Right hindlimb (tissue), 1 donor: ENCODE measurements at regions not wholly inside any gene's neighbourhood (a gene's known extent, or its start where the extent isn't known, plus 50 kb on each side); places are given as distances from the start of the nearest gene placed in this dataset.

ENCODE experiments used
- DNase-seq: peaks from one replicate; pipeline ENCODE4 v3.0.0-alpha.2; 2018

DNA sequence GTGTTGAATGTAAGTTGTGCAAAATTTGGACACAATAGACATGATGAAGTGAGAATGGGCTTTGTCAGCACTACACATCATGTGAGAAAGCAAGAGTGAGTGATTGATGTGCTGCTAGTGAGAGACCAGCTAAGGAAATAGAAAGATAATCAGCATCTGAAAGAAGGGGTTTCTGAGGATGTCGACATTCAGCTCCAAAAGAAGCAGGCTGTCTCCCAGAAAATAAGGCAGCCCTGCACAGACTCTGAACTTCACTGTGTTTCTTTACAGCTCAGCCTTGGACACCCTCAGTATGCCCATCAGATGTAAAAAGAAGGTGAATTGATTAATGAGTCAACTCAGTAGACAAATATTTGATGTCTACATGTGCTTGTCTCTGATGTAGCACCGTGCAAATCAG lies 80.8 kb upstream of the ADCY2 start:
- DNase-seq: no peak

DNA sequence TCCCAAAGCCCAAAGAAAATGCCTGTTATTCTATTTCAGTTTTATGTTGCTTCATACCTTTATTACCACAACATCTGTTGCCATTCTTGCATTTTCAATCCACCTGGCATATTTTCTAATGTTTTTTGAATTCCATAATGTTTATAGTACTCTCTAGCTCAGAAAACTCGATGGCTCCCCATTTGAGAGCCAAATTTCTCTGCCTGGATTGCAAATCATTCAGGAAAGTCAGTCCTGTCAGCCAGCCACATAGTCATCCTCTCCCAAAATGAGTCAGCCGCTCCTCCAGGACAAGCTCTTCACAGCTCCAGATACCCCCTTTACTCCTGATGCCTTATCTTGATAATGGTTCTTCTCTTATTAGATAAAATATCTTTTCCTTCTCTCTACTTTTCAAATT lies 78.2 kb upstream of the ADCY2 start:
- DNase-seq: no peak

DNA sequence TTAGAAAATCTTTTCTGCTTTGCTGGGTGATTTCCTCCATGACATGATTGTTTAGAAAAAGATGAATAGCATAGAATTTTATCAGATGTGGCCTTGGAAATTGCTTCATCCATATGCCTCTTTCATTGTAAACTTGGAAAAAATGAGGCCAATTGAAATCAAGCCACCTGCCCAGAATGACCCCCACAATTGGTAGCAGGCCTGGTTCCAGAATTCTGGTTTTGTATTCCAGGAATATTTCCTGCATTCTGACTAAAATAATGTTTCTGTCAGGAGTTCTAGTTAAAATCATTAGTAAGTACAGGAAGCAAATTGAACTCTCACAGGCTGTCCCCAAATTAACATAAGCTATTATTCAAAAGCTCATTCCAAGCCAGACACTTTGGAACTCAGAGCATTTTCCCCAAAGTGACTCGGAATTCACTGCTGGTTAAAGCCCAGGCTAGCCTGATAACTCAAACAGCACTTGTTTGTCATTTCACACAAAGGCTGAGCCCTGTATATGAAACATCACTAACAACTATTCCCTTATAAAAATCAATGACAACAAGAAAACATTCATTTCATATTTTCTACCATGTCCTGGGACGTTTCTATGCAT lies 75.1 kb upstream of the ADCY2 start:
- DNase-seq: no peak

DNA sequence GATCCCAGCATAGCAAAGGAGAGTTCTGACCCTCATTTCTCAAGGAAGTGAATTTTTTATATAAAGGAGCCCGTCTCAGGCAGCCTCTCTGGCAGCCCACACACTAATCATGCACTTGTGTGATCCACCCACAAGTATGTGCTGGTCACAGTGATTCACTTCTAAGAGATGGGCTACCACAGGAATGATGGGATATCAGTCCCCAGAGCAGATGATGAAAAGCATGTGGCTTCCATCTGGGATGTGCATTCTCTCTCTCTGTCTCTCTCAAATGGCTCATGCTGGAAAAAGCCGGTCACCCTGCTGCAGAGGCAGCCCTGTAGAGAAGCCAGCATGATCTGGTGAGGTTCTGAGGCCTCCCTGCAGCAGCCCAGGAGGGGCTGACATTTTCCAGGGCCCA lies 74.2 kb upstream of the ADCY2 start:
- peak; percentile 30 for DNase-seq

DNA sequence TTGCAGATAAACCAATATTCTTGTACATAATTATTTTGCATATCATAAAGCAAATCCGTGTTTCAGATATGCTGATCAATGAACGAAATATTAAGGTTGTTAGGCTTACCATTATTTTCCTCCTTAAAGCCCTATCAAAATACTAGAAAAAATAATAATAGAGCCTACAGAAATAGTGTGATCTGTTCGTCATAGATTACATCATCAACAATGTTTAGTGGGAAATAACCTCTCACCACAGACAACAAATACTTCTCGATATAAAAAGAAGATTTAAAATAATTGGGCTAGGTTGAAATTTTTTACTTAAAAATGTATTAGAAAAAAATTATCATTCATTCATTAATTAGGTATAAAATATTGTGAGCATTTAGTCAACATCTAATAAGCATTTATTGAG lies 71.0 kb upstream of the ADCY2 start:
- no peak for DNase-seq

DNA sequence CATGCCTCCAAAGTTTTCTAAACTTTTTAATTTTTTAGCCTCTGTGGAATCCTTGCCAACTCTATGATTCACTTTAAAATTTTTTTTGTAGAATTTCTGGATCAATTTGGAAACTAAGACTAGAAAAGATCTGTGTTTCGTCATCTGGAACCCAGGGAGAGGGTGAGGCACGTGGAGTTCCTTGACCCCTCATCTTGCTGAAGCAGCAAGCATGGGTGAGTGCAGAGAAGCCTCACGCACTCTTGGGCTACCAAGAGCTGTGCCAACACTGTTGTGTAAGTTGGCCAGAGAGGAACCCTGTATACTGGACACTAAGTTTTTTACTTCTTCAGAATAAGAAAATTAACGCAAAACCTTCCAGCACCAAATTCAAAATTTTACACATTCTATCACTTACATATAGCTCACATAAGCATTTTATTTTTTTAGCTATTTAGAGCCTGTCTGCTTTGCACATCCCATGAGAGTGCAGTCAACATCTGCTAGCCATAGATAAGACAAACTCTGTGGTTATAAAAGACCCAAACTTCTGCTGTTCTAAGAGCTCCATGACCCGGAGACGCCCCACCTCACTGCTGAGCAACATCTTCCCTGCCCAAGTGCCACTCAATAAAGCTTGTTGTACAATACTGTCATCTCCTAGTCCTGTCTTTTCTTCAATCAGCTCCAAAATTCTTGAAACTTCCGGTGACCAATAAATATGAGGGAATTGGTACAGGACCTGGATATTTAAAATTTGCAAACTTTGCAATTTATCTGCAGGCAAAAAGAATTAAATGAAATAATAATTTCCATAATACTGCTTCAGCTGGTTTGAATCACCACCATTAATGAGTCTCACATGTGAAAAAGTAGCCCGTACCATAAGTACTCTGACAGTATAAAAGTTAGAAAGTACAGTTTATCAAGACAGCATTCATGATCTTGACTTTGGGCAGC lies 69.7 kb upstream of the ADCY2 start:
- no peak for DNase-seq

DNA sequence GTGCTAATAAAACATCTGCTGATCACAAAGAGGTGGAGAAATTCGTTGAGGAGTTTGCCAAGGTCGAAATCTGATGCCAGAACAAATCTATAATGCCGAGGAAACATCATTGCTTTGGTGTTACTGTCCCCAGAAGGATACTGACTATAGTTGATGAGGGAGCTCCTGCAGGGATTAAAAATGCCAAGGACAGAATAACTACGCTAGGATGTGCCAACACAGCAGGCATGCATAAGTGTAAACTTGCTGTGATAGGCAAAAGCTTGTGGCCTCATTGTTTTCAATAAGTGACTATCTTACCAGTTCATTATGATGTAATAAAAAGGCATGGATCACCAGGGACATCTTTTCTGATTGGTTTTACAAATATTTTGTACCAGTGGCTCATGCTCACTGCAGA lies 66.8 kb upstream of the ADCY2 start:
- no peak for DNase-seq

DNA sequence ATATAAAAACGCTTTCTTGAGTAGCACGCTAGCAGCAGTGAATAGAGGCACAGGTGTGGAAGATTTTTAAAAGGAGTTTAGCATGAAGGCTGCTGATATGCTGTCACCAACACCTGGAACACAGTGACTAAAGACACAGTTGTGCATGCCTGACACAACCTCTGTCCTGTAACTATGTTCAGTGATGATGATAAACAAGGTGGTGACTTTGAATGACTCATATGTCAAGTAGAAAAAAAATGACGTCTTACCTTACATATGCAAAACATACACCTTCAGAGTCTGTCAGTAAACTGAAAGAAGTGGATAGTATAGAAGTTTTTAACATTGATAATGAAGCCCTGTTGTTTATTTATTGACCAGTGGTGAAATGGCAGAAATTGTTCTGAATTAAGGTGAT lies 66.2 kb upstream of the ADCY2 start:
- no peak for DNase-seq

DNA sequence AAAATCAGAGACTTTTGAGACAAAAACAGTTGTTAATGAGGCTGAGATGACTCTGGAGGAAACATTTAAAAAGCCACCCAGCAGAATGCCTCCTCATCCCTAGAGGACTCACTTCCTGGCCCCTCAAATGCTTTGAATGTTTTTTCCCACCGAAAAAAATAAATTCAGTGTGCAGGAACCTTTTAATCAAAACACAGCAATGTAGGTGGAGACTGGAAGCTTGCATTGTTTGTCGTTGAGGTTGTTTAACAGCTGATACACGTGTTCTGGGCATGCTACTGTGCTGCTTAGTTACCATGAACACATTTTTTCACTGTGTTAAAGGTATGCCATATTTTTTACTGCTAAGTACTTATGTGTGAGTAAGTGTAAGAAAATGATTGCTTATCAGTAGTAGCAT lies 65.7 kb upstream of the ADCY2 start:
- DNase-seq: no peak

DNA sequence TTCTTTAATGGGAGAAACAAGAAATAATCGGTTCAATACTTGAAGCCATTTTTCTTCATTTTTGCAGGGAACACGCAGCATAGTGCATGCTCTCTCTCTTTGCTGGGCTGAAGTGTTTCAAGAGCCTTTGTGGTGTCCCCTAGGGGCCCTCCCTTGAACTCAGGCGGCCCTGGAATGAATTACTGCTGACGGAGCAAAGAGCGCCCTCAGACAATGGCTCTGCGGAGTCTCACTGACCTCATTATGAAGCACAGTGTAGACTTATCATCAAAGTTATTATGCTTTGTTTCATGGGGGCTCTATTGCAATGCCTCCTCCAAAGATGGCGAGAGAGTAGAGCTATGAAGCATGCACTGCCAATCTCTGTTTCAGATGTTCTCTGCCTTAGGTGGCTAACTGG lies 64.8 kb upstream of the ADCY2 start:
- no peak for DNase-seq
